ENCODE measurements at regions not wholly inside any gene's neighbourhood (a gene's known extent, or its start where the extent isn't known, plus 50 kb on each side); places are given as distances from the start of the nearest gene placed in this dataset.

DNA sequence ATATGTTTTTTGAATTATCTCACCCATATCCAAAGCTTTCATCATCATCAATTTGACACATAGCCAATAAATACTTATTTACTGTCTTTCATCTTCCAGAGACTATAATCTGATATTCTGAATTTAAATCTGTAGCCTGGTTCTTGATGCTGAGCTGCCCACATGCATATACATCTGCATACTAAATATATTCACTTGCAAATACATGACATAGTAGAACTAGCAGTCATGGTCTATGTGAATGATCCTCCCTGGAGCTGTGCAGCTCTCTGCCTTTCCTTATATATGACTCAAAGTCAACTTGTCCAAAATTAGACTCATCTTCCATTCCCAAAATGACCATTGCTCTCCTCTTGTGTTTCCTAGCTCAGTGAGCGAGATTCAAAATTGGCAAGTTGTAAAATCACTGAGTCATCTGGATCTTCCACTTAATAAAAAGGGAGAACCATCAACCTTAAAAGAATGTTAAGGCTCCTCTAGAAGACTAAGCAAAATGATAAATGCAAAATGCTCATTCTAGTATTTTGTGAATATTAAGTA lies 448.2 kb downstream of the PPARGC1A start:
- H3K4me1 ChIP-seq, result peaks cover 4% of the 10 kb centered on the region
- ATAC-seq, result peak in 3 of 4 donors; percentile 33 to 62 (median 53)
- WGBS, 3 donors, result 88 to 90% (median 88%) methylated on average over 1 of the region's 1 CpG
- no peak overlapping the region for H3K27ac ChIP-seq
- no peaks in the 10 kb centered on the region for H3K9me3 ChIP-seq
- TF ChIP-seq, protein P1, sequence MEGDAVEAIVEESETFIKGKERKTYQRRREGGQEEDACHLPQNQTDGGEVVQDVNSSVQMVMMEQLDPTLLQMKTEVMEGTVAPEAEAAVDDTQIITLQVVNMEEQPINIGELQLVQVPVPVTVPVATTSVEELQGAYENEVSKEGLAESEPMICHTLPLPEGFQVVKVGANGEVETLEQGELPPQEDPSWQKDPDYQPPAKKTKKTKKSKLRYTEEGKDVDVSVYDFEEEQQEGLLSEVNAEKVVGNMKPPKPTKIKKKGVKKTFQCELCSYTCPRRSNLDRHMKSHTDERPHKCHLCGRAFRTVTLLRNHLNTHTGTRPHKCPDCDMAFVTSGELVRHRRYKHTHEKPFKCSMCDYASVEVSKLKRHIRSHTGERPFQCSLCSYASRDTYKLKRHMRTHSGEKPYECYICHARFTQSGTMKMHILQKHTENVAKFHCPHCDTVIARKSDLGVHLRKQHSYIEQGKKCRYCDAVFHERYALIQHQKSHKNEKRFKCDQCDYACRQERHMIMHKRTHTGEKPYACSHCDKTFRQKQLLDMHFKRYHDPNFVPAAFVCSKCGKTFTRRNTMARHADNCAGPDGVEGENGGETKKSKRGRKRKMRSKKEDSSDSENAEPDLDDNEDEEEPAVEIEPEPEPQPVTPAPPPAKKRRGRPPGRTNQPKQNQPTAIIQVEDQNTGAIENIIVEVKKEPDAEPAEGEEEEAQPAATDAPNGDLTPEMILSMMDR (IDR thresholded peaks at IDR 0.05), result no peak
- intact Hi-C loops (cut with DNase I), result no loop called here
- no peak overlapping the region for H3K4me3 ChIP-seq
- H3K36me3 ChIP-seq (ENCODE audit: insufficient read depth in 1 of 2, low read depth in 1 of 2), result no peaks in the 10 kb centered on the region
- no peaks in the 10 kb centered on the region for H3K27me3 ChIP-seq (ENCODE audit: insufficient read depth in 3 of 3, low read length in 2 of 3)
- DNase-seq, result no peak

DNA sequence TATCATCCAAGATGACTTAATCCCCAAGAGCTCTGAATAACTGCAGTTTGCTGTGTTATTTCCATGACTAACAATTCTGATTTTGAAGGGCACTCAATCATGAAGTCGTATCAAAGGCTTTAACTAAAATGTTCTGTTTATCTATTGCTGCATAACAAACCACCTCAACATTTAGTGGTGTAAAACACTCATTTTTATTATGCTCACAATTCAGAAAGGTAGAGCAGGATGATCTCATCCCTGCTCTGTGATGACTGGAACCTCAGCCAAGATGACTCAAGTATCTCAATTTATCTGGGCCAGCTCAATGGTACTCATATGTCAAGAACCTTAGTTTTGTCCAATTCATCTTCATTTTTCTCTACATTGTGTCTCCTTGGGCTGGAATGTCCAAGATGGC lies 451.1 kb downstream of the PPARGC1A start:
- Histone ChIP-seq H3K4me1 (peaks cover 4% of the 10 kb centered on the region), H3K27me3 (ENCODE audit: insufficient read depth in 3 of 3, low read length in 2 of 3) (no peaks in the 10 kb centered on the region), H3K36me3 (ENCODE audit: insufficient read depth in 1 of 2, low read depth in 1 of 2) (no peaks in the 10 kb centered on the region), H3K4me3 (no peak overlapping the region), H3K9me3 (no peaks in the 10 kb centered on the region), H3K27ac (no peak overlapping the region)
- ATAC-seq (peak in 3 of 4 donors; percentile 55 to 65 (median 56)), DNase-seq (no peak)
- intact Hi-C loops (cut with DNase I), result no loop called here
- WGBS, 3 donors, result 59 to 80% (median 65%) methylated on average over 1 of the region's 1 CpG
- TF ChIP-seq, protein P1 (IDR thresholded peaks at IDR 0.05), result no peak

DNA sequence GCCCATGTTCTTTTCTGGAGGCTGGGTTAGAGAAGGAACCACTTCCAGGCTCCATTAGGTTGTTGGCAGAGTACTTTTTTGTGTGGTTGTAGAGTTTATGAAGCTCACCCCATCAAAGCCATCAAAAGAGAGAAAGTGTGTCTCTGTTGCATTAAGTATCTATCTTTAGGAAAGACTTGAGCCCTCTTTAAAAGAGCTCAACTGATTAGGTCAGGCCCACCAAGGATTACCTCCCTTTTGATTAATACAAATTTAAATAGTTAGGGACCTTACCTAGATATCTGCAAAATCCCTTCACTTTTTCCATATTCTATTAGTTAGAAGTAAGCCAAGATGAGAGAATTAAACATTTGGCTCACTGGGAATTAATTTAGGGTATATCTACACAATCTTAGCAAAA lies 460.4 kb downstream of the PPARGC1A start:
- Histone ChIP-seq H3K4me1 (peaks cover 6% of the 10 kb centered on the region), H3K4me3 (no peak overlapping the region)
- intact Hi-C loops (cut with DNase I), result loop anchor here in 1 of 2 donors (5.0 kb wide), 1 partner anchor 787 kb away; no protein-coding TSS in a partner anchor

DNA sequence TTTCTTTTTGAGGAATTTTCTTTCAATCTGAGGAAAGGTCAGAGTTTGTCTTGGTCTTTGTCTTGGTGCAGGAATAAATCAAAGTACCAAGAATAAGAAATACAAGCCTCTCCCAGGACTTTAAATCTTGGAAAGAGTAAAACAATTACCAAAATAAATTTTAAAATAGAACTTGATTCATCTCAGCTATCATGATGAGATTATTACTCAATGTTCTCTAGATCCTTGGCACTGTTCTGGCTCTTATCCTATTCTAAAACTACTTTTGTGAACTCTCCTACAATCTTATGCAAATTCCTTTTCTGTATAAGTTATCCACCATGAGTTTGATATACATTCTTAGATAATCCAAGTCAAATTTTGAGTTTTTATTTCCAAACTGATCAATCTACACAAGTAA lies 464.3 kb downstream of the PPARGC1A start:
- intact Hi-C loops (cut with DNase I), result loop anchor here in 1 of 2 donors (5.0 kb wide), 1 partner anchor 783 kb away; no protein-coding TSS in a partner anchor
- ATAC-seq, result peak; percentile 52 to 86 (median 76)
- TF ChIP-seq, protein P1 (IDR thresholded peaks at IDR 0.05), result no peak
- Histone ChIP-seq H3K27ac (no peak overlapping the region), H3K27me3 (ENCODE audit: insufficient read depth in 3 of 3, low read length in 2 of 3) (no peaks in the 10 kb centered on the region), H3K36me3 (ENCODE audit: insufficient read depth in 1 of 2, low read depth in 1 of 2) (no peaks in the 10 kb centered on the region), H3K4me1 (peaks cover 6% of the 10 kb centered on the region), H3K4me3 (no peak overlapping the region), H3K9me3 (no peaks in the 10 kb centered on the region)
- DNase-seq, result no peak

More for the DNA sequence above, 460.4 kb downstream of the PPARGC1A start:
- DNase-seq (no peak), ATAC-seq (no peak)
- H3K36me3 ChIP-seq (ENCODE audit: insufficient read depth in 1 of 2, low read depth in 1 of 2), result no peaks in the 10 kb centered on the region
- no peak overlapping the region for H3K27ac ChIP-seq
- H3K9me3 ChIP-seq, result no peaks in the 10 kb centered on the region
- TF ChIP-seq, protein P1 (IDR thresholded peaks at IDR 0.05), result no peak
- no peaks in the 10 kb centered on the region for H3K27me3 ChIP-seq (ENCODE audit: insufficient read depth in 3 of 3, low read length in 2 of 3)

DNA sequence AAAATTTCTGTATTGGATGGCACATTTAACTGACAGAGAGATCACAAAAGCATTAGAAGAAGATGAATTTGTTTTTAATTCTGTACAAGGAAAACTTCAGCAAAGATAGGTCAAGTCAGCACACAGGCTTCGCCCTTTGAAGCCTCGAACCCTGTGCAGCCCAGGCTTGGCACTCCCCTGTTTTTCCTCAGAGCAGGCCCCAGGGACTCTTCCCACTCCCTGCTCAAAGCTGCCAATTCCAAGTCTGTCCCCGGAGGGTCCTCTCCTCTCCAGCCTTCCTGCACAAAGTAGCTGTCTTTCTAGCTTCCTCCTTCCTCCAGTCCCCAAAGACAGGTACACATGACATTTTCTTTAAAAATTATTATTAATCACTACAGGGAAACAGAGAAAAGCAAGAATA lies 466.3 kb downstream of the PPARGC1A start:
- no peak for ATAC-seq
- WGBS, 3 donors, result 58 to 64% (median 59%) methylated on average over 3 of the region's 3 CpGs
- DNase-seq, result no peak
- no peak overlapping the region for H3K27ac ChIP-seq
- no peak overlapping the region for H3K4me3 ChIP-seq
- TF ChIP-seq, protein P1 (IDR thresholded peaks at IDR 0.05), result no peak
- intact Hi-C loops (cut with DNase I), result no loop called here
- peaks cover 6% of the 10 kb centered on the region for H3K4me1 ChIP-seq
- no peaks in the 10 kb centered on the region for H3K36me3 ChIP-seq (ENCODE audit: insufficient read depth in 1 of 2, low read depth in 1 of 2)
- no peaks in the 10 kb centered on the region for H3K27me3 ChIP-seq (ENCODE audit: insufficient read depth in 3 of 3, low read length in 2 of 3)
- no peaks in the 10 kb centered on the region for H3K9me3 ChIP-seq

Data from psoas muscle (tissue), 7 donors.